Ishikawa (cell line): ENCODE measurements at regions not wholly inside any gene's neighbourhood (a gene's known extent, or its start where the extent isn't known, plus 50 kb on each side); places are given as distances from the start of the nearest gene placed in this dataset.

ENCODE experiments used
- CEBPB ChIP-seq: IDR thresholded peaks from 2 replicates; pipeline ENCODE4 v1.6.1; 2012
- CREB1 ChIP-seq: IDR thresholded peaks from 2 replicates; pipeline ENCODE4 v1.6.1; 2012; ENCODE audit warnings: low read depth
- EGR1 ChIP-seq: IDR thresholded peaks from 2 replicates; pipeline ENCODE4 v1.6.1; 2012
- EP300 ChIP-seq: IDR thresholded peaks from 2 replicates; pipeline ENCODE4 v1.6.1; 2012; ENCODE audit warnings: borderline replicate concordance
- FOXM1 ChIP-seq: IDR thresholded peaks from 2 replicates; pipeline ENCODE4 v1.6.1; 2012; ENCODE audit warnings: low read depth, borderline replicate concordance
- NFIC ChIP-seq: IDR thresholded peaks from 2 replicates; pipeline ENCODE4 v1.6.1; 2012
- RAD21 ChIP-seq: IDR thresholded peaks from 2 replicates; pipeline ENCODE4 v1.6.1; 2012; ENCODE audit warnings: low read depth
- TAF1 ChIP-seq: IDR thresholded peaks from 2 replicates; pipeline ENCODE4 v1.6.1; 2012; ENCODE audit warnings: low read depth, mild to moderate bottlenecking
- TCF12 ChIP-seq: IDR thresholded peaks from 2 replicates; pipeline ENCODE4 v1.6.1; 2012; ENCODE audit warnings: low read depth
- TEAD4 ChIP-seq: IDR thresholded peaks from 2 replicates; pipeline ENCODE4 v1.6.1; 2012
- YY1 ChIP-seq: IDR thresholded peaks from 2 replicates; pipeline ENCODE4 v1.6.1; 2012; ENCODE audit warnings: low read depth
- ZBTB7A ChIP-seq: IDR thresholded peaks from 2 replicates; pipeline ENCODE4 v1.6.1; 2012; ENCODE audit warnings: low read depth
- TF ChIP-seq, protein P1 (sequence below): IDR thresholded peaks from 2 replicates; pipeline ENCODE4 v1.6.1; 2012; ENCODE audit warnings: low read depth, mild to moderate bottlenecking
- TF ChIP-seq, protein P2 (sequence below): IDR thresholded peaks from 2 replicates; pipeline ENCODE4 v1.6.1; 2012
- TF ChIP-seq, protein P3 (sequence below): IDR thresholded peaks from 2 replicates; pipeline ENCODE4 v1.6.1; 2012

DNA sequence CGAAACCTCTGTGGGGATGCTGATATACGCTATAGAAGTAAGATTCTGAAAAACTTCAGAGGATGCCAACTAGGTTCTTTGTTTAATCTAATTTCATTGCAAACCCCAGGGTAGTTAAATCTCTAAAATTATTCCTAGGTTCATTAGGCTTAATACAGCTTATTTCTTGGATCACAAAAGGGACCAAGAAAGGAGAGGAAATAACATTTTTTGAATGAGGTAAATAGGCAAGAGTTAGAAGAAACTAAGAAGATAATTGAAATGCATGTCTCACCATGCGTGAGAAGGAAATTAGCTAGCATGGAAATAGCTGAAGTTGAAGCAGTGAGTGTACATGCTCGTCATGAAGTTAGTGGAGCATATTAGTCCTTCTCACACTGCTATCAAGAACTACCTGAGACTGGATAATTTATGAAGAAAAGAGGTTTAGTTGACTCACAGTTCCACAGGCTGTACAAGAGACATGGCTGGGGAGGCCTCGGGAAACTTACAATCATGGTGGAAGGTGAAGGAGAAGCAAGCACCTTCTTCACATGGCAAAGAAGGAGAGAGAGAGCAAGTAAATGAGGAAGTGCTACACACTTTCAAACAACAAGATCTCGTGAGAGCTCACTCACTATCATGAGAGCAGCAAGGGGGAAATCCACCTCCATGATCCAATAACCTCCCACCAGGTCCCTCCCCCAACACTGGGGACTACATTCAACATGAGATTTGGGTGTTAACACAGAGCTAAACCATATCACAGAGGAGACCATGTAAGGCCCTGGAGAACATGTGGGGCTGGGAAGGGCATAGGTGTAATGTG lies 125.1 kb upstream of the OSMR start:
- no peak for TF ChIP-seq CEBPB
- no peak for TF ChIP-seq EGR1
- no peak for TF ChIP-seq TEAD4
- no peak for TF ChIP-seq EP300
- TF ChIP-seq CREB1, result no peak
- no peak for TF ChIP-seq FOXM1
- no peak for TF ChIP-seq ZBTB7A

DNA sequence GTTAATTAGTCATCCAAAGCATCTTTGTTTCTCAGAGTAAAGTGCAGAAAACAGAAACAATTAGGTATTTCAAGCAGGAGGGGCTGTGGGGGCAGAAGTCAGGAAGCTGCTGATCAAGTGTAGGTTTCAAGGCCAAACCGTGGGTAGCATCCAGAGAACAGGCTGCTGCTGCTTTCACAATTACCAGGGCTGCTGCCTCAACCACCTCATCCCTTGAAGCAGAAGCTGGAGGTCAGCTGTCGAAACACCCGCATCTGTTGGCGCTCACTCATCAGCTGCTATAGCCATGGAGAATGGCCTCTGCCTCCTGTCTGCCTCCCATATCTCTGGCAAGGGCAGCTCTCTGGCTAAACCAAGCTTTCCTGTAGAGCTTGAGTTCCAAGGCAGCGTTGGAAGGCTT lies 122.9 kb upstream of the OSMR start:
- TF ChIP-seq YY1, result no peak
- no peak for TF ChIP-seq NFIC
- TF ChIP-seq, protein P1, sequence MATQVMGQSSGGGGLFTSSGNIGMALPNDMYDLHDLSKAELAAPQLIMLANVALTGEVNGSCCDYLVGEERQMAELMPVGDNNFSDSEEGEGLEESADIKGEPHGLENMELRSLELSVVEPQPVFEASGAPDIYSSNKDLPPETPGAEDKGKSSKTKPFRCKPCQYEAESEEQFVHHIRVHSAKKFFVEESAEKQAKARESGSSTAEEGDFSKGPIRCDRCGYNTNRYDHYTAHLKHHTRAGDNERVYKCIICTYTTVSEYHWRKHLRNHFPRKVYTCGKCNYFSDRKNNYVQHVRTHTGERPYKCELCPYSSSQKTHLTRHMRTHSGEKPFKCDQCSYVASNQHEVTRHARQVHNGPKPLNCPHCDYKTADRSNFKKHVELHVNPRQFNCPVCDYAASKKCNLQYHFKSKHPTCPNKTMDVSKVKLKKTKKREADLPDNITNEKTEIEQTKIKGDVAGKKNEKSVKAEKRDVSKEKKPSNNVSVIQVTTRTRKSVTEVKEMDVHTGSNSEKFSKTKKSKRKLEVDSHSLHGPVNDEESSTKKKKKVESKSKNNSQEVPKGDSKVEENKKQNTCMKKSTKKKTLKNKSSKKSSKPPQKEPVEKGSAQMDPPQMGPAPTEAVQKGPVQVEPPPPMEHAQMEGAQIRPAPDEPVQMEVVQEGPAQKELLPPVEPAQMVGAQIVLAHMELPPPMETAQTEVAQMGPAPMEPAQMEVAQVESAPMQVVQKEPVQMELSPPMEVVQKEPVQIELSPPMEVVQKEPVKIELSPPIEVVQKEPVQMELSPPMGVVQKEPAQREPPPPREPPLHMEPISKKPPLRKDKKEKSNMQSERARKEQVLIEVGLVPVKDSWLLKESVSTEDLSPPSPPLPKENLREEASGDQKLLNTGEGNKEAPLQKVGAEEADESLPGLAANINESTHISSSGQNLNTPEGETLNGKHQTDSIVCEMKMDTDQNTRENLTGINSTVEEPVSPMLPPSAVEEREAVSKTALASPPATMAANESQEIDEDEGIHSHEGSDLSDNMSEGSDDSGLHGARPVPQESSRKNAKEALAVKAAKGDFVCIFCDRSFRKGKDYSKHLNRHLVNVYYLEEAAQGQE, result no peak
- no peak for TF ChIP-seq RAD21
- TF ChIP-seq EGR1, result no peak
- TF ChIP-seq CREB1, result no peak
- no peak for TF ChIP-seq TCF12
- TF ChIP-seq EP300, result no peak
- TF ChIP-seq ZBTB7A, result no peak
- no peak for TF ChIP-seq TEAD4
- TF ChIP-seq FOXM1, result no peak
- TF ChIP-seq, protein P2, sequence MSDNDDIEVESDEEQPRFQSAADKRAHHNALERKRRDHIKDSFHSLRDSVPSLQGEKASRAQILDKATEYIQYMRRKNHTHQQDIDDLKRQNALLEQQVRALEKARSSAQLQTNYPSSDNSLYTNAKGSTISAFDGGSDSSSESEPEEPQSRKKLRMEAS, result no peak
- TF ChIP-seq, protein P3, sequence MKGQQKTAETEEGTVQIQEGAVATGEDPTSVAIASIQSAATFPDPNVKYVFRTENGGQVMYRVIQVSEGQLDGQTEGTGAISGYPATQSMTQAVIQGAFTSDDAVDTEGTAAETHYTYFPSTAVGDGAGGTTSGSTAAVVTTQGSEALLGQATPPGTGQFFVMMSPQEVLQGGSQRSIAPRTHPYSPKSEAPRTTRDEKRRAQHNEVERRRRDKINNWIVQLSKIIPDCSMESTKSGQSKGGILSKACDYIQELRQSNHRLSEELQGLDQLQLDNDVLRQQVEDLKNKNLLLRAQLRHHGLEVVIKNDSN, result no peak
- TF ChIP-seq CEBPB, result no peak
- no peak for TF ChIP-seq TAF1

DNA sequence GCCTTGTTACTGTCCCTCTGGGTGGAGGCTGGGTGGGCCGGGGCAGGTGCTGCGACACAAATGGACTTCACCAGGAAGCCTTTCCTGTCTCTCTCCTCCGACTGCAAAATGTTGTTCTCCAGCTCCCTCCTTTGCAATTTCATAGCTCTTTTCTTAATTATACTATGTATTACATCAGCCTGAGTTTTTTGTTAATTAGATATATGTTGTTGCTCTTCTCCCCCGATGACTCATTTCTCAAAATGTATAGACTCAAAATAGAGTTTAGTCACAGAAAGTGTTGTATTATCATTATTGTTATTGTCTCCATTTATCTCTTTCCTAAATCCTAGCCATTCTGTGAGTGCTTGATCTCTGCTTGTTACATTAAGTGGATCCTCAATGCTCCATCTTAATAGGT lies 122.4 kb upstream of the OSMR start:
- TF ChIP-seq, protein P2, result no peak
- TF ChIP-seq TCF12 (no peak), NFIC (no peak), CREB1 (no peak), EP300 (no peak), TAF1 (no peak), CEBPB (no peak), RAD21 (no peak), TEAD4 (no peak), YY1 (no peak), ZBTB7A (no peak), EGR1 (no peak), FOXM1 (no peak)
- TF ChIP-seq, protein P3, result no peak
- TF ChIP-seq, protein P1, result no peak

DNA sequence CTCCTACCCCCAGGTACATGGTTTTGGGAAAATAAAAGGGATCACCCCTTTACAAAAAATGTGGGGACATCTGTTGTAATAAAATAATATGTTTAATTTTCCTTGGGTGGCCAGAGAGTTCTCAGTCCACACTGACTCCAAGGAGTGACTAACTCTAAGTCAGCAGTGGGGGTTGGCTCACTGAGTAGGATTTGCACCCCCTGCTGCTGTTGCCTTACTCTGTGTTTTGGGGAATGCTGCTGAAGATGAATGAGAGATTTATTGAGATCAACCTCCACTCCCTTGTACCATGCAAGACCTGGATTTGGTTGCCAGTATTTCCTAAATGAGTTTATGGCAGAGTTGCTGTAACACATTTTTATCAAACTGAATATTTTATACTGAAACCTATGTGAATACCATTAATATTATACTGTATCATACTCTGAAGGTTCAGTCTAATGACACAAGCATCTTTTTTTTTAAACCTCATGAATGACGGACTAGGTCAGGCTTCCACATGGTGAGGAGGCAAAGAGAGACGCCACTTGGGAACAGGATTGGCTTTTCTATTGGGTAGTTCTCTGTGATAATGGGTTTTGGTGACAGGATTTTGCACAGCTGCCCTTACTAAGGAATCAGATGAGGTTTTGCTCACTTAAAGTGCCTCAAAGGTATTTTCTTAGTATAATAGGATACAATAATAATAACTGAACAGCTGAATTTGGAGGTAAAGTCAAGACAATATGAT lies 121.3 kb upstream of the OSMR start:
- TF ChIP-seq, protein P2, result no peak
- TF ChIP-seq YY1, result no peak
- TF ChIP-seq TCF12, result no peak
- no peak for TF ChIP-seq NFIC
- no peak for TF ChIP-seq EGR1
- no peak for TF ChIP-seq EP300
- no peak for TF ChIP-seq TAF1
- TF ChIP-seq, protein P1, result no peak
- TF ChIP-seq CREB1, result no peak
- no peak for TF ChIP-seq RAD21
- no peak for TF ChIP-seq TEAD4
- TF ChIP-seq ZBTB7A, result no peak
- no peak for TF ChIP-seq CEBPB
- TF ChIP-seq FOXM1, result no peak
- TF ChIP-seq, protein P3, result no peak
